ENCODE measurements at regions not wholly inside any gene's neighbourhood (a gene's known extent, or its start where the extent isn't known, plus 50 kb on each side); places are given as distances from the start of the nearest gene placed in this dataset.
A peak's percentile ranks its signal among the peaks of the same experiment; 100 is the strongest.
"Not testable (repeated sequence)": the region's sequence is repeated elsewhere in the genome, so short reads cannot be mapped to it uniquely, and the experiment has no call there.

- POLR2A ChIA-PET; H3K27me3 Mint-ChIP-seq; CTCF ChIA-PET; DNase-seq; H3K4me1 Mint-ChIP-seq; H3K4me3 Mint-ChIP-seq; H3K27ac Mint-ChIP-seq; H3K36me3 Mint-ChIP-seq (ENCODE audit: low read depth); H3K9me3 Mint-ChIP-seq; intact Hi-C loops (cut with micrococcal nuclease); ATAC-seq (ENCODE audit: low read depth): not testable (repeated sequence)
These were observed 51.7 kb upstream of the PAXBP1 start for GRCh38 chr21:32823296-32823695.

- ATAC-seq (ENCODE audit: low read depth) (no peak), DNase-seq (no peak)
- TF ChIP-seq, protein P1, sequence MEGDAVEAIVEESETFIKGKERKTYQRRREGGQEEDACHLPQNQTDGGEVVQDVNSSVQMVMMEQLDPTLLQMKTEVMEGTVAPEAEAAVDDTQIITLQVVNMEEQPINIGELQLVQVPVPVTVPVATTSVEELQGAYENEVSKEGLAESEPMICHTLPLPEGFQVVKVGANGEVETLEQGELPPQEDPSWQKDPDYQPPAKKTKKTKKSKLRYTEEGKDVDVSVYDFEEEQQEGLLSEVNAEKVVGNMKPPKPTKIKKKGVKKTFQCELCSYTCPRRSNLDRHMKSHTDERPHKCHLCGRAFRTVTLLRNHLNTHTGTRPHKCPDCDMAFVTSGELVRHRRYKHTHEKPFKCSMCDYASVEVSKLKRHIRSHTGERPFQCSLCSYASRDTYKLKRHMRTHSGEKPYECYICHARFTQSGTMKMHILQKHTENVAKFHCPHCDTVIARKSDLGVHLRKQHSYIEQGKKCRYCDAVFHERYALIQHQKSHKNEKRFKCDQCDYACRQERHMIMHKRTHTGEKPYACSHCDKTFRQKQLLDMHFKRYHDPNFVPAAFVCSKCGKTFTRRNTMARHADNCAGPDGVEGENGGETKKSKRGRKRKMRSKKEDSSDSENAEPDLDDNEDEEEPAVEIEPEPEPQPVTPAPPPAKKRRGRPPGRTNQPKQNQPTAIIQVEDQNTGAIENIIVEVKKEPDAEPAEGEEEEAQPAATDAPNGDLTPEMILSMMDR (IDR thresholded peaks at IDR 0.05), result no peak
- H3K27me3 Mint-ChIP-seq, result peaks cover 10% of the 10 kb centered on the region
- CTCF ChIA-PET, result interaction anchor here (0.8 to 2.3 kb wide), 3 partner anchors 170 to 223 kb away, joined by 3 to 8 read pairs (median 4); no protein-coding TSS in a partner anchor
- no peak overlapping the region for H3K27ac Mint-ChIP-seq
- POLR2A ChIA-PET, result no interaction called here
- H3K4me3 Mint-ChIP-seq, result no peak overlapping the region
- intact Hi-C loops (cut with micrococcal nuclease), result no loop called here
- no peaks in the 10 kb centered on the region for H3K36me3 Mint-ChIP-seq (ENCODE audit: low read depth)
- no peaks in the 10 kb centered on the region for H3K4me1 Mint-ChIP-seq
- no peaks in the 10 kb centered on the region for H3K9me3 Mint-ChIP-seq
These were observed 53.4 kb upstream of the PAXBP1 start for GRCh38 chr21:32824950-32825349.

- ChIA-PET POLR2A (no interaction called here), CTCF (interaction anchor here (0.6 to 2.3 kb wide), 7 partner anchors 139 to 225 kb away, joined by 3 to 8 read pairs (median 3); no protein-coding TSS in a partner anchor)
- TF ChIP-seq, protein P1 (IDR thresholded peaks at IDR 0.05), result no peak
- ATAC-seq (ENCODE audit: low read depth), result peak; percentile 75
- H3K27me3 Mint-ChIP-seq, result peaks cover 10% of the 10 kb centered on the region
- H3K9me3 Mint-ChIP-seq, result no peaks in the 10 kb centered on the region
- no peaks in the 10 kb centered on the region for H3K36me3 Mint-ChIP-seq (ENCODE audit: low read depth)
- no peaks in the 10 kb centered on the region for H3K4me1 Mint-ChIP-seq
- no peak overlapping the region for H3K27ac Mint-ChIP-seq
- H3K4me3 Mint-ChIP-seq, result no peak overlapping the region
- DNase-seq, result no peak
- intact Hi-C loops (cut with micrococcal nuclease), result loop anchor here (1.0 kb wide), 1 partner anchor 173 kb away; no protein-coding TSS in a partner anchor
These were observed 55.0 kb upstream of the PAXBP1 start for GRCh38 chr21:32826329-32827167.

DNA sequence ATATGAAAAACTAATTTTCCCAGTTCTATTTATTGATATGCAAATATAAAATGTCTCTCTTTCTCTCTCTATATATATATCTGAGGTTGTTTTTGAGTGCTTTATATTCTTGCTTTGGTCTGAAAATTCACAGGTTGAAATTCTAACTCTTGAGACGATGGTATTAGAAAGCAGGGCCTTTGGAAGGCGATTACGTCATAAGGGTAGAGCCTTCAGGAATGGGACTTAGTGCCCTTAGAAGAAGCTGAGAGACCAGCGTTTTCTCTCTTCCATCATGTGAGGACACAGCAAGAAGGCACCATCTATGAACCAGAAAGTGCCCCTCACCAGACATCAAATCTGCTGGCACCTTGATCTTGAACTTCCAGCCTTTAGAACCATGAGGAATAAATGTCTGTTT is 57.4 kb upstream of the PAXBP1 start:
- H3K4me3 Mint-ChIP-seq, result no peak overlapping the region
- CTCF ChIA-PET, result no interaction called here
- TF ChIP-seq, protein P1 (IDR thresholded peaks at IDR 0.05), result no peak
- no peak for DNase-seq
- ATAC-seq (ENCODE audit: low read depth), result no peak
- peaks cover 10% of the 10 kb centered on the region for H3K27me3 Mint-ChIP-seq
- H3K27ac Mint-ChIP-seq, result no peak overlapping the region
- no peaks in the 10 kb centered on the region for H3K4me1 Mint-ChIP-seq
- POLR2A ChIA-PET, result no interaction called here
- H3K36me3 Mint-ChIP-seq (ENCODE audit: low read depth), result no peaks in the 10 kb centered on the region
- no peaks in the 10 kb centered on the region for H3K9me3 Mint-ChIP-seq
- intact Hi-C loops (cut with micrococcal nuclease), result no loop called here

- no peaks in the 10 kb centered on the region for H3K36me3 Mint-ChIP-seq (ENCODE audit: low read depth)
- ATAC-seq (ENCODE audit: low read depth) (no peak), DNase-seq (no peak)
- H3K4me1 Mint-ChIP-seq, result no peaks in the 10 kb centered on the region
- H3K4me3 Mint-ChIP-seq, result no peak overlapping the region
- TF ChIP-seq, protein P1 (IDR thresholded peaks at IDR 0.05), result no peak
- H3K27me3 Mint-ChIP-seq, result peaks cover 9% of the 10 kb centered on the region
- no peaks in the 10 kb centered on the region for H3K9me3 Mint-ChIP-seq
- CTCF ChIA-PET, result no interaction called here
- POLR2A ChIA-PET, result interaction anchor here (0.6 kb wide), 1 partner anchor 58 kb away, joined by 5 read pairs; the partner anchor contains the start of gene PAXBP1
- intact Hi-C loops (cut with micrococcal nuclease), result no loop called here
- no peak overlapping the region for H3K27ac Mint-ChIP-seq
These were observed 57.9 kb upstream of the PAXBP1 start for GRCh38 chr21:32829504-32829903.

DNA sequence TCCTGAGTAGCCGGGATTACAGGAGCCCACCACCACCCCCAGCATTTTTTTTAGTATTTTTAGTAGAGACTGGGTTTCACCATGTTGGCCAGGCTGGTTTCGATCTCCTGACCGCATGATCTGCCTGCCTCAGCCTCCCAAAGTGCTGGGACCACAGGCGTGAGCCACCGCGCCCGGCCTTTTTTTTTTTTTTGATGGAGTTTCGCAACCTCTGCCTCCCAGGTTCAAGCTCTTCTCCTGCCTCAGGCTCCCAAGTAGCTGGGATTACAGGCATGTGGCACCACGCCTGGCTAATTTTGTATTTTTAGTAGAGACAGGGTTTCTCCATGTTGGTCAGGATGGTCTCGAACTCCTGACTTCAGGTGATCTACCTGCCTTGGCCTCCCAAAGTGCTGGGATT is 60.2 kb upstream of the PAXBP1 start:
- H3K36me3 Mint-ChIP-seq (ENCODE audit: low read depth); H3K4me3 Mint-ChIP-seq; DNase-seq; H3K4me1 Mint-ChIP-seq; H3K27ac Mint-ChIP-seq; POLR2A ChIA-PET; ATAC-seq (ENCODE audit: low read depth); H3K9me3 Mint-ChIP-seq: not testable (repeated sequence)
- CTCF ChIA-PET, result interaction anchor here (0.8 to 3.0 kb wide), 3 partner anchors 11 to 365 kb away, joined by 3 to 14 read pairs (median 3); no protein-coding TSS in a partner anchor
- intact Hi-C loops (cut with micrococcal nuclease), result loop anchor here (2.0 to 5.0 kb wide), 3 partner anchors 365 to 773 kb away; no protein-coding TSS in a partner anchor
- peaks cover 10% of the 10 kb centered on the region for H3K27me3 Mint-ChIP-seq
